ENCODE measurements at regions not wholly inside any gene's neighbourhood (a gene's known extent, or its start where the extent isn't known, plus 50 kb on each side); places are given as distances from the start of the nearest gene placed in this dataset.

DNA sequence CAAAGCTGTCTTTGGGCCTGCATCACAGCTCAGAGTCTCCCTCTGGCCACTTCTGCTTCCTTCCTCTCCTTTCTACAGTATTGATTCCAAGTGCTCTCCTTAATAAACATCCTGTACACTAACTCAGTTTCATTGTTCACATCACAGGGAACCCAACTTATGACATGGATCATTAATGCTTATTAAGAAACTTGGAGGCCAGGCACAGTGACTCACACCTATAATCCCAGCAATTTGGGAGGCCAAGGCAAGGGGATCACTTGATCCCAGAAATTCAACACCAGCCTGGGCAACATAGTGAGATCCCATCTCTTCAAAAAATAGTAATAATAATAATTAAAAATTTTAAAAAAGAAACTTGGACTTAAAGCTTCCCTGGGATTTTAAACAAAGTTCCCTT lies 89.2 kb upstream of the EFHC2 start:
- Histone ChIP-seq H3K36me3 (ENCODE audit: control insufficient read depth in 2 of 2, insufficient read depth in 2 of 2, low read length in 1 of 2) (no peaks in the 10 kb centered on the region), H3K4me1 (ENCODE audit: control insufficient read depth in 2 of 2, insufficient read depth in 2 of 2, low read length in 2 of 2) (no peaks in the 10 kb centered on the region), H3K27me3 (ENCODE audit: control insufficient read depth in 2 of 2, insufficient read depth in 1 of 2, low read length in 1 of 2) (no peaks in the 10 kb centered on the region), H3K9me3 (ENCODE audit: control insufficient read depth in 2 of 2, insufficient read depth in 1 of 2, low read length in 1 of 2) (no peaks in the 10 kb centered on the region), H3K4me3 (ENCODE audit: low read length in 2 of 2) (no peak overlapping the region), H3K27ac (ENCODE audit: low read depth in 1 of 2, low read length in 1 of 2) (no peak overlapping the region)
- peak in 5 of 9 donors; percentile 31 to 65 (median 54) for DNase-seq (ENCODE audit: low read depth in 6 of 9, low spot score in 9 of 9)

- no peak for DNase-seq (ENCODE audit: low read depth in 6 of 9, low spot score in 9 of 9)
- no peaks in the 10 kb centered on the region for H3K36me3 ChIP-seq (ENCODE audit: control insufficient read depth in 2 of 2, insufficient read depth in 2 of 2, low read length in 1 of 2)
- H3K27ac ChIP-seq (ENCODE audit: low read depth in 1 of 2, low read length in 1 of 2) = no peak overlapping the region
- H3K4me1 ChIP-seq (ENCODE audit: control insufficient read depth in 2 of 2, insufficient read depth in 2 of 2, low read length in 2 of 2) = no peaks in the 10 kb centered on the region
- H3K9me3 ChIP-seq (ENCODE audit: control insufficient read depth in 2 of 2, insufficient read depth in 1 of 2, low read length in 1 of 2) = no peaks in the 10 kb centered on the region
- H3K4me3 ChIP-seq (ENCODE audit: low read length in 2 of 2) = no peak overlapping the region
- no peaks in the 10 kb centered on the region for H3K27me3 ChIP-seq (ENCODE audit: control insufficient read depth in 2 of 2, insufficient read depth in 1 of 2, low read length in 1 of 2)
These were observed 87.7 kb upstream of the EFHC2 start for GRCh38 chrX:44431194-44431593.

GRCh38 chrX:44428989-44429627 lies 85.6 kb upstream of the EFHC2 start:
- H3K27me3 ChIP-seq (ENCODE audit: control insufficient read depth in 2 of 2, insufficient read depth in 1 of 2, low read length in 1 of 2) = no peaks in the 10 kb centered on the region
- H3K4me1 ChIP-seq (ENCODE audit: control insufficient read depth in 2 of 2, insufficient read depth in 2 of 2, low read length in 2 of 2) = no peaks in the 10 kb centered on the region
- 91% methylated on average over 4 of the region's 4 CpGs for WGBS
- H3K4me3 ChIP-seq (ENCODE audit: low read length in 2 of 2) = no peak overlapping the region
- H3K9me3 ChIP-seq (ENCODE audit: control insufficient read depth in 2 of 2, insufficient read depth in 1 of 2, low read length in 1 of 2) = no peaks in the 10 kb centered on the region
- no peak for DNase-seq (ENCODE audit: low read depth in 6 of 9, low spot score in 9 of 9)
- H3K27ac ChIP-seq (ENCODE audit: low read depth in 1 of 2, low read length in 1 of 2) = no peak overlapping the region
- H3K36me3 ChIP-seq (ENCODE audit: control insufficient read depth in 2 of 2, insufficient read depth in 2 of 2, low read length in 1 of 2) = no peaks in the 10 kb centered on the region

DNA sequence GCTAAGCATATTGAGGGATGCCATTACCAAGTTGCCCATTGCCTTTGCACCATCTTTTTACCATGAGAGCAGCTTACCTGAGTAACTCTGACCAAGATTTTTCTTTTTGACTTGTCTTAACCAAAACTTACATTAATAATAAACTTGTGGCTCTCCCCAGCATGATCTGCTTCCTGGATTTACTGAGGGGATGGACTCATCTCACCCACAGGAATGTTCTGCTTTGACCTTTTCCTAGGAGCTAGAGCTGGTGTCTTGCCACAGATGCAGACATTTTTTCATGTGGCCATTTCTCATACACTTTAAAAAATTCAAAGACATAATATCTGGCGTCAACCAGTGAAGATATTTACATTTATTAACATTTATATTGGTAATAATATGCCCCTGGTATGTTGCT lies 79.2 kb upstream of the EFHC2 start:
- DNase-seq (ENCODE audit: low read depth in 6 of 9, low spot score in 9 of 9) = no peak
- Histone ChIP-seq H3K27ac (ENCODE audit: low read depth in 1 of 2, low read length in 1 of 2) (no peak overlapping the region), H3K4me1 (ENCODE audit: control insufficient read depth in 2 of 2, insufficient read depth in 2 of 2, low read length in 2 of 2) (no peaks in the 10 kb centered on the region), H3K9me3 (ENCODE audit: control insufficient read depth in 2 of 2, insufficient read depth in 1 of 2, low read length in 1 of 2) (no peaks in the 10 kb centered on the region), H3K4me3 (ENCODE audit: low read length in 2 of 2) (no peak overlapping the region), H3K36me3 (ENCODE audit: control insufficient read depth in 2 of 2, insufficient read depth in 2 of 2, low read length in 1 of 2) (no peaks in the 10 kb centered on the region), H3K27me3 (ENCODE audit: control insufficient read depth in 2 of 2, insufficient read depth in 1 of 2, low read length in 1 of 2) (no peaks in the 10 kb centered on the region)
- WGBS = 95% methylated on average over 1 of the region's 1 CpG

DNA sequence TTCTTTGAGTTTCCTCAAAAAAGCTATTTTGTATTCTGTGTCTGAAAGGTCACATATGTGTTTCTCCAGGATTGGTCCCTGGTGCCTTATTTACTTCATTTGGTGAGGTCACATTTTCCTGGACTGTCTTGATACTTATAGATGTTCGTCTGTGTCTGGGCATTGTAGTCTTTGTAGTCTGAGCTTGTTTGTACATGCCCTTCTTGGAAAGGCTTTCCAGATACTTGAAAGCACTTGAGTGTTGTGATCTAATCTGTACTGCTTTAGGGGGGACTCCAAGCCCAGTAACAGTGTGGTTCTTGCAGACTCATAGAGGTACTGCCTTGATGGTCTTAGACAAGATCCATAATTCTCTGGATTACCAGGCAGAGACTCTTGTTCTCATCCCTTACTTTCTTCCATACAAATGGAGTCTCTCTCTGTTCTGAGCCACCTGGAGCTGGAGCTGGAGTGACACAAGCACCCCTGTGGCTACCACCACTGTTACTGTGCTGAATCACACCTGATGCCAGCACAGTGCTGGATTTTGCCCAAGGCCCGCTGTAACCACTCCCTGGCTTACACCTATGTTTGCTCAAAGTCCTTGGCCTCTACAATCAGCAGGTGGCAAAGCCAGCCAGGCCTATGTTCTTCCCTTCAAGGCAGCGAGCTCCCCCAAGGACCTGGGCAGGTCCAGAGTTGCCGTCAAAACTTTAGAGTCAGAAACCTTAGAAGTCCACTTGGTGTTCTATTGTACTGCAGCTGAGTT lies 72.3 kb upstream of the EFHC2 start:
- Histone ChIP-seq H3K4me1 (ENCODE audit: control insufficient read depth in 2 of 2, insufficient read depth in 2 of 2, low read length in 2 of 2) (no peaks in the 10 kb centered on the region), H3K9me3 (ENCODE audit: control insufficient read depth in 2 of 2, insufficient read depth in 1 of 2, low read length in 1 of 2) (no peaks in the 10 kb centered on the region), H3K4me3 (ENCODE audit: low read length in 2 of 2) (no peak overlapping the region), H3K36me3 (ENCODE audit: control insufficient read depth in 2 of 2, insufficient read depth in 2 of 2, low read length in 1 of 2) (no peaks in the 10 kb centered on the region), H3K27ac (ENCODE audit: low read depth in 1 of 2, low read length in 1 of 2) (no peak overlapping the region), H3K27me3 (ENCODE audit: control insufficient read depth in 2 of 2, insufficient read depth in 1 of 2, low read length in 1 of 2) (no peaks in the 10 kb centered on the region)
- no peak for DNase-seq (ENCODE audit: low read depth in 6 of 9, low spot score in 9 of 9)
- 97% methylated on average over 4 of the region's 4 CpGs for WGBS

DNA sequence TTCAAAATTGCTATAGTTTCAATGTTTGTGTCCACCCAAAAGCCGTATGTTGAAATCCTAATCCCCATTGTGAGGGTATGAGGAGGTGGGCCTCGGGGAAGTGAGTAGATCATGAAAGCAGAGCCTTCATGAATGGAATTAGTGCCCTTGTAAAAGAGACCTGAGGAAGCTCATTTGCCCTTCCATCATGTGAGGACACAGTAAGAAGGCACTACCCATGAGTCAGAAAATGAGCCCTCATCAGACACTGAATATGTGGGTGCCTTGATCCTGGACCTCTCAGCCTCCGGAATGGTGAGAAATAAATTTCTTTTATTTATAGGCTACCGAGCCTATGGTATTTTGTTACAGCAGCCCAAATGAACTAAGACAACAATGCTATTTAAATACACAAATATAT lies 57.7 kb upstream of the EFHC2 start:
- no peaks in the 10 kb centered on the region for H3K4me1 ChIP-seq (ENCODE audit: control insufficient read depth in 2 of 2, insufficient read depth in 2 of 2, low read length in 2 of 2)
- no peak overlapping the region for H3K27ac ChIP-seq (ENCODE audit: low read depth in 1 of 2, low read length in 1 of 2)
- no peaks in the 10 kb centered on the region for H3K9me3 ChIP-seq (ENCODE audit: control insufficient read depth in 2 of 2, insufficient read depth in 1 of 2, low read length in 1 of 2)
- H3K4me3 ChIP-seq (ENCODE audit: low read length in 2 of 2) = no peak overlapping the region
- 95% methylated on average over 4 of the region's 4 CpGs for WGBS
- no peak for DNase-seq (ENCODE audit: low read depth in 6 of 9, low spot score in 9 of 9)
- H3K27me3 ChIP-seq (ENCODE audit: control insufficient read depth in 2 of 2, insufficient read depth in 1 of 2, low read length in 1 of 2) = no peaks in the 10 kb centered on the region
- no peaks in the 10 kb centered on the region for H3K36me3 ChIP-seq (ENCODE audit: control insufficient read depth in 2 of 2, insufficient read depth in 2 of 2, low read length in 1 of 2)

- Histone ChIP-seq H3K4me3 (ENCODE audit: low read length in 2 of 2) (no peak overlapping the region), H3K27me3 (ENCODE audit: control insufficient read depth in 2 of 2, insufficient read depth in 1 of 2, low read length in 1 of 2) (no peaks in the 10 kb centered on the region), H3K9me3 (ENCODE audit: control insufficient read depth in 2 of 2, insufficient read depth in 1 of 2, low read length in 1 of 2) (no peaks in the 10 kb centered on the region), H3K36me3 (ENCODE audit: control insufficient read depth in 2 of 2, insufficient read depth in 2 of 2, low read length in 1 of 2) (no peaks in the 10 kb centered on the region), H3K27ac (ENCODE audit: low read depth in 1 of 2, low read length in 1 of 2) (no peak overlapping the region), H3K4me1 (ENCODE audit: control insufficient read depth in 2 of 2, insufficient read depth in 2 of 2, low read length in 2 of 2) (no peaks in the 10 kb centered on the region)
- 95% methylated on average over 4 of the region's 4 CpGs for WGBS
- no peak for DNase-seq (ENCODE audit: low read depth in 6 of 9, low spot score in 9 of 9)
These were observed 57.1 kb upstream of the EFHC2 start for GRCh38 chrX:44400588-44400987.

GRCh38 chrX:44400161-44400560 lies 56.7 kb upstream of the EFHC2 start:
- Histone ChIP-seq H3K9me3 (ENCODE audit: control insufficient read depth in 2 of 2, insufficient read depth in 1 of 2, low read length in 1 of 2) (no peaks in the 10 kb centered on the region), H3K36me3 (ENCODE audit: control insufficient read depth in 2 of 2, insufficient read depth in 2 of 2, low read length in 1 of 2) (no peaks in the 10 kb centered on the region), H3K27ac (ENCODE audit: low read depth in 1 of 2, low read length in 1 of 2) (no peak overlapping the region), H3K4me1 (ENCODE audit: control insufficient read depth in 2 of 2, insufficient read depth in 2 of 2, low read length in 2 of 2) (no peaks in the 10 kb centered on the region), H3K27me3 (ENCODE audit: control insufficient read depth in 2 of 2, insufficient read depth in 1 of 2, low read length in 1 of 2) (no peaks in the 10 kb centered on the region), H3K4me3 (ENCODE audit: low read length in 2 of 2) (no peak overlapping the region)
- DNase-seq (ENCODE audit: low read depth in 6 of 9, low spot score in 9 of 9) = no peak
- WGBS = 97% methylated on average over 4 of the region's 4 CpGs
